HG03565 (cell line): ENCODE measurements at regions not wholly inside any gene's neighbourhood (a gene's known extent, or its start where the extent isn't known, plus 50 kb on each side); places are given as distances from the start of the nearest gene placed in this dataset.
"Not testable (repeated sequence)": the region's sequence is repeated elsewhere in the genome, so short reads cannot be mapped to it uniquely, and the experiment has no call there.

Source experiments
- ATAC-seq: cut with Tn5 transposase; IDR thresholded peaks from one replicate; pipeline ENCODE4 v1.9.1; 2021; ENCODE audit warnings: mild to moderate bottlenecking, moderate library complexity; ENCODE audit not compliant: unreplicated experiment

- ATAC-seq: not testable (repeated sequence)
These were observed 914.7 kb downstream of the FOXD4L5 start for GRCh38 chr9:64370344-64370743.

GRCh38 chr9:64369644-64370043 is 915.4 kb downstream of the FOXD4L5 start:
- ATAC-seq: not testable (repeated sequence)

- peak; percentile 100 for ATAC-seq
These were observed 915.9 kb downstream of the FOXD4L5 start for GRCh38 chr9:64369114-64369513.

- ATAC-seq: not testable (repeated sequence)
These were observed 916.4 kb downstream of the FOXD4L5 start for GRCh38 chr9:64368644-64368942.

- not testable (repeated sequence) for ATAC-seq
These were observed 917.0 kb downstream of the FOXD4L5 start for GRCh38 chr9:64367826-64368643.
